LHCN-M2 (cell line): ENCODE measurements at regions not wholly inside any gene's neighbourhood (a gene's known extent, or its start where the extent isn't known, plus 50 kb on each side); places are given as distances from the start of the nearest gene placed in this dataset.
"Not testable (repeated sequence)": the region's sequence is repeated elsewhere in the genome, so short reads cannot be mapped to it uniquely, and the experiment has no call there.

ENCODE experiments used
- DNase-seq: peaks from one replicate; pipeline ENCODE4 v3.0.0-alpha.2; 2012; ENCODE audit warnings: low read depth

GRCh38 chr22:34592123-34592740 lies 473.7 kb upstream of the ISX start:
- no peak for DNase-seq

- DNase-seq = no peak
These were observed 466.4 kb upstream of the ISX start for GRCh38 chr22:34599567-34599966.

GRCh38 chr22:34604312-34604711 lies 461.6 kb upstream of the ISX start:
- DNase-seq = no peak

DNA sequence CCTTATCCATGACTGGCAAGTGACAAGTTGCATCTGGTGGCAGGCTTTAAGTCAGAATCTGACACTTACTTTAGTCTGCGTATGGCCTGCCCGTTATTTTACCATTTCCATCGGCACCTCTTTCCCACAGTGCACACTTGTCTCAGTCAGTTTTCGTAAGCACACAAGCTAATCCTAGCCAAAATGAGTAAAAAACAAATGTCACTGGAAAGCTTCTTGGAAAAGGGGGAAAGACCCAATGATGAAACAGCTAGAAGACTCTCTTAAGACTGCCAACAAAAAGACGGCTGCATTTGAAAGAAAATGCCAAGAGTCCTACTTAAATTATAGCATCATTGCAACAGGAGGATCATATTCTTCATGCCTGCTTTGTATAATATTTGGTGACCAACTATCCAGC lies 457.9 kb upstream of the ISX start:
- DNase-seq = no peak

GRCh38 chr22:34608540-34609115 lies 457.3 kb upstream of the ISX start:
- DNase-seq = no peak

DNA sequence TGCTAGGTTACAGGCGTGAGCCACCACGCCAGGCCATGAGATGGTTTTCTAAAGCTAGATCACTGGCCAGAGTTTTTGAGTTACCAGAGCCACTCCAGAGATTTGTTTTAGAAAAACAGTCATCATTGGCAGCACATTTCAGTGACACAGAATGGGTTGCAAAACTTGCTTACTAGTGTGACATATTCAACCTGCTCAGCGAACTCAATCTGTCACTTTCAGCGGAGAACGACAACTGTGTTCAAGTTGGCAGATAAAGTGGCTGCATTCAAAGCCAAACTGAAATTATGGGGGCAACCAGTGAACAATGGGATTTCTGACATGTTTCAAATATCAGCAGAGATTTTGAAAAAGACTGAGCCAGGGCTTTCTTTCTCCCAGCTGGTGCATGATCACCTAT lies 456.3 kb upstream of the ISX start:
- no peak for DNase-seq

- no peak for DNase-seq
These were observed 445.8 kb upstream of the ISX start for GRCh38 chr22:34620161-34620560.

- DNase-seq = no peak
These were observed 445.1 kb upstream of the ISX start for GRCh38 chr22:34620832-34621231.

DNA sequence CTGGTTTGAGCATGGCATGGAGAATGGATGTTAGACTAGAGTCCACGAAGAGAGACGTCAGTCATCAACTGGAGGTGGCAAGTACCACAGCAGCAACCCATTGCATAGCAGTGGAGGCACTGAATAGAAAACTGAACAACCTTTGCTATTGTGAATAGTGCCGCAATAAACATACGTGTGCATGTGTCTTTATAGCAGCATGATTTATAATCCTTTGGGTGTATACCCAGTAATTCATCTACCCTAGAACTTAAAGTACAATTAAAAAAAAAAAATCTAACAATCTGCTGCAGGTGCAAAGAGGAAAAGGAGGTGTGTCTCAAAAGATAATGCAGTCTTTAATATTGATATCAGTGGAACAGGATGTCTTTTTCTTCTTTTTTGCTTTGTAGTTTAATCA lies 443.4 kb upstream of the ISX start:
- DNase-seq = no peak

- DNase-seq = no peak
These were observed 442.4 kb upstream of the ISX start for GRCh38 chr22:34623580-34623979.

- DNase-seq = not testable (repeated sequence)
These were observed 440.1 kb upstream of the ISX start for GRCh38 chr22:34625892-34626291.

- no peak for DNase-seq
These were observed 427.8 kb upstream of the ISX start for GRCh38 chr22:34638128-34638527.

GRCh38 chr22:34639911-34640310 lies 426.0 kb upstream of the ISX start:
- no peak for DNase-seq

GRCh38 chr22:34645375-34645774 lies 420.6 kb upstream of the ISX start:
- no peak for DNase-seq

DNA sequence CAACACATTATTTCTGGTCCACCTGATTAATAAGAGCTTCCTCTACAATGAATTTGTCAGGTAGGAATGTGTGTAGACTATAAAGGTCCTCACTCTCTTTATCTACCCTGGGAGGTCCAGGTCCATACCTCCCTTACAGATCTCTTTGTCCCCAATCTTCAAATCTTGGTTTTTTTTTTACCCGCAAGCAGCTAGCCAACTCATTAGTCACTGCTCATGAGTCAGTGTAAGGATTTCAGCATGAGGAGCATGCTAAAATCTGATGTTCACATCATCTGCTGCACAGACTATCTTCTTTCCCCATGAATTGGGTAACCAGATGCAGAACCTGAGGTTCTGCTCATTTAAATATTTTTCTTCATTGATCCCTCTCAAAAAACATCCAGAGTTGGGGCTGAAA lies 397.0 kb upstream of the ISX start:
- no peak for DNase-seq

- DNase-seq = not testable (repeated sequence)
These were observed 382.9 kb upstream of the ISX start for GRCh38 chr22:34683031-34683430.

DNA sequence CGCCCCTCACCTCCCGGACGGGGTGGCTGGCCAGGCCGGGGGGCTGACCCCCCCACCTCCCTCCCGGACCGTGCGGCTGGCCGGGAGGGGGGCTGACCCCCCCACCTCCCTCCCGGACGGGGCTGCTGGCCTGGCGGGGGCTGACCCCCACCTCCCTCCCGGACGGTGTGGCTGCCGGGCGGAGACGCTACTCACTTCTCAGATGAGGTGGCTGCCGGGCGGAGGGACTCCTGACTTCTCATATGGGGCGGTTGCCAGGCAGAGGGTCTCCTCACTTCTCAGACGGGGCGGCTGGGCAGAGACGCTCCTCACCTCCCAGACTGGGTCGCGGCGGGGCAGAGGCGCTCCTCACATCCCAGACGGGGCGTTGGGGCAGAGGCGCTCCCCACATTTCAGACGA lies 381.7 kb upstream of the ISX start:
- DNase-seq = not testable (repeated sequence)

GRCh38 chr22:34687116-34687515 lies 378.8 kb upstream of the ISX start:
- DNase-seq = no peak

GRCh38 chr22:34688825-34689224 lies 377.1 kb upstream of the ISX start:
- DNase-seq = no peak

DNA sequence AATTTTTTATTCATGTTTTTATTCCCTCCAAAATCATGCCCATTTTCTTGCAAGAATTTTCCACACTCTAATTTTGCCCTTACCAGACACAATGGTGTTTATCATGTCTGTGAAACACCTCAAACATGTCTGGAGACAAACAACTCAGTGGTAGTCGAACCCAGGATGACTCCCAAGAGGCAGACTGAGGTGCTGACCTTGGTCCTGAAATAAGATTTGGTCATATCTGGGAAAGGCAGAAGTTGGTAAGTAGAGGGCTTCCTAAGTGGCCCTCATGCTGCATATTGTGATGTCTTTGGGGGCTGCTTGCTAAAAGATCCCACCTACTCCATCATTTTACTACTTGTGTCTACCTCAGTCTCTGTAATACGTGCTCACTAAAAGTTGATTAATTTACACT lies 369.4 kb upstream of the ISX start:
- DNase-seq = no peak

GRCh38 chr22:34702279-34702678 lies 363.7 kb upstream of the ISX start:
- DNase-seq = no peak

GRCh38 chr22:34709641-34710040 lies 356.3 kb upstream of the ISX start:
- DNase-seq = no peak

GRCh38 chr22:34722901-34723300 lies 343.1 kb upstream of the ISX start:
- no peak for DNase-seq

DNA sequence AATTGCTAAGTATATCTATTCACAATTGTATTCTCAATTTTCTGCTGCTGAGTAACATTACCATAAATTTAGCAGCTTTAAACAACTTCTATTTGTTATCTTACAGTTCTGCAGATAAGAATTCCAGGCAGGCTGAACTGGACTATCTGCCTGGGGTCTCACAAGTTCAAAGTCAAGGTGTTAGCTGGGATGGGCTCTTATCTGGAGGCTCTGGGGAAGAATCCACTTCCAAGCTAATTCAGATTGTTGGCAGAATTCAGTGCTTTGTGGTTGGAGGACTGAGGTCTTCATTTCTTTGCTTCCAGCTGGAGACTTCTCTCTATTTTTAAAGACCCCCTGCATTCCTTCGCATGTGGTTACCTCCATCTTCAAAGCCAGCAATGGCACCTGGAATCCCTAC lies 329.9 kb upstream of the ISX start:
- no peak for DNase-seq
